CD1c-positive myeloid dendritic cell (primary cell): ENCODE measurements at regions not wholly inside any gene's neighbourhood (a gene's known extent, or its start where the extent isn't known, plus 50 kb on each side); places are given as distances from the start of the nearest gene placed in this dataset.

ENCODE experiments used
- DNase-seq: peaks from one replicate; pipeline ENCODE4 v3.0.0-alpha.2; 2016; ENCODE audit errors: extremely low spot score

- no peak for DNase-seq
Measured at GRCh38 chr20:22232473-22232872, 351.9 kb downstream of the FOXA2 start.

GRCh38 chr20:22226849-22227700 is 357.3 kb downstream of the FOXA2 start:
- DNase-seq = no peak

- no peak for DNase-seq
Measured at GRCh38 chr20:22223236-22223635, 361.1 kb downstream of the FOXA2 start.

- no peak for DNase-seq
Measured at GRCh38 chr20:22217712-22218352, 366.5 kb downstream of the FOXA2 start.

- no peak for DNase-seq
Measured at GRCh38 chr20:22216984-22217383, 367.4 kb downstream of the FOXA2 start.

- DNase-seq = peak; percentile 10
Measured at GRCh38 chr20:22214296-22214695, 370.1 kb downstream of the FOXA2 start.

GRCh38 chr20:22213271-22213670 is 371.1 kb downstream of the FOXA2 start:
- DNase-seq = no peak

- DNase-seq = no peak
Measured at GRCh38 chr20:22207280-22207679, 377.1 kb downstream of the FOXA2 start.

GRCh38 chr20:22204801-22205200 is 379.6 kb downstream of the FOXA2 start:
- DNase-seq = no peak

- DNase-seq = no peak
Measured at GRCh38 chr20:22182148-22182547, 402.2 kb downstream of the FOXA2 start.

- no peak for DNase-seq
Measured at GRCh38 chr20:22180244-22180643, 404.1 kb downstream of the FOXA2 start.

- DNase-seq = no peak
Measured at GRCh38 chr20:22160101-22160652, 424.2 kb downstream of the FOXA2 start.

GRCh38 chr20:22159276-22159675 is 425.1 kb downstream of the FOXA2 start:
- no peak for DNase-seq

GRCh38 chr20:22127587-22127986 is 422.1 kb downstream of the PAX1 start:
- no peak for DNase-seq

GRCh38 chr20:22106308-22106938 is 401.0 kb downstream of the PAX1 start:
- no peak for DNase-seq

- no peak for DNase-seq
Measured at GRCh38 chr20:22101606-22102005, 396.1 kb downstream of the PAX1 start.

- DNase-seq = no peak
Measured at GRCh38 chr20:22100686-22101085, 395.2 kb downstream of the PAX1 start.

GRCh38 chr20:22099348-22099747 is 393.9 kb downstream of the PAX1 start:
- DNase-seq = no peak

- no peak for DNase-seq
Measured at GRCh38 chr20:22098511-22098910, 393.0 kb downstream of the PAX1 start.

GRCh38 chr20:22093122-22093521 is 387.7 kb downstream of the PAX1 start:
- DNase-seq = no peak

- no peak for DNase-seq
Measured at GRCh38 chr20:22088882-22089281, 383.4 kb downstream of the PAX1 start.

- DNase-seq = no peak
Measured at GRCh38 chr20:22080985-22081384, 375.5 kb downstream of the PAX1 start.

- no peak for DNase-seq
Measured at GRCh38 chr20:22074635-22075034, 369.2 kb downstream of the PAX1 start.
